GM11168 (cell line): ENCODE measurements at regions not wholly inside any gene's neighbourhood (a gene's known extent, or its start where the extent isn't known, plus 50 kb on each side); places are given as distances from the start of the nearest gene placed in this dataset.
"Not testable (repeated sequence)": the region's sequence is repeated elsewhere in the genome, so short reads cannot be mapped to it uniquely, and the experiment has no call there.

ENCODE experiments used
- in situ Hi-C: fragments of 300-500 bp; cut with MboI; formaldehyde crosslinking; loops from one replicate; pipeline ENCODE4 v1.12.0; 2022; ENCODE audit warnings: low sequenced_read_pairs; ENCODE audit not compliant: unreplicated experiment

- in situ Hi-C loops = no loop called here
These were observed 85.0 kb upstream of the BMP5 start for GRCh38 chr6:55960344-55960743.

- in situ Hi-C loops = no loop called here
These were observed 83.4 kb upstream of the BMP5 start for GRCh38 chr6:55958790-55959189.

- in situ Hi-C loops = no loop called here
These were observed 82.6 kb upstream of the BMP5 start for GRCh38 chr6:55957961-55958422.

GRCh38 chr6:55955684-55956083, 80.3 kb upstream of the BMP5 start:
- in situ Hi-C loops = no loop called here

- in situ Hi-C loops = no loop called here
These were observed 79.0 kb upstream of the BMP5 start for GRCh38 chr6:55954436-55954835.

GRCh38 chr6:55953335-55953734, 77.9 kb upstream of the BMP5 start:
- in situ Hi-C loops = no loop called here

GRCh38 chr6:55950071-55950814, 74.9 kb upstream of the BMP5 start:
- in situ Hi-C loops = no loop called here

- in situ Hi-C loops = no loop called here
These were observed 67.9 kb upstream of the BMP5 start for GRCh38 chr6:55943329-55943728.

- in situ Hi-C loops = no loop called here
These were observed 66.3 kb upstream of the BMP5 start for GRCh38 chr6:55941702-55942101.

- in situ Hi-C loops = no loop called here
These were observed 62.7 kb upstream of the BMP5 start for GRCh38 chr6:55937951-55938690.

GRCh38 chr6:55937261-55937947, 62.0 kb upstream of the BMP5 start:
- in situ Hi-C loops = no loop called here

GRCh38 chr6:55931101-55931500, 55.7 kb upstream of the BMP5 start:
- in situ Hi-C loops = no loop called here

- in situ Hi-C loops = not testable (repeated sequence)
These were observed 52.3 kb upstream of the BMP5 start for GRCh38 chr6:55927713-55928112.

GRCh38 chr6:55925292-55925691, 49.9 kb upstream of the BMP5 start:
- in situ Hi-C loops = no loop called here
